ENCODE measurements at regions not wholly inside any gene's neighbourhood (a gene's known extent, or its start where the extent isn't known, plus 50 kb on each side); places are given as distances from the start of the nearest gene placed in this dataset.

GRCh38 chr4:54992266-54992665 lies 133.1 kb downstream of the KDR start:
- TF ChIP-seq CTCF (IDR thresholded peaks at IDR 0.05): no peak
- no peak for TF ChIP-seq POLR2A (IDR thresholded peaks at IDR 0.05)
- TF ChIP-seq EP300 (IDR thresholded peaks at IDR 0.05; ENCODE audit: low read depth): no peak

All from transverse colon (tissue), 3 donors.